Activated naive CD4-positive, alpha-beta T cell treated with anti-CD3 and anti-CD28 coated beads for 36 hours (primary cell): ENCODE measurements at regions not wholly inside any gene's neighbourhood (a gene's known extent, or its start where the extent isn't known, plus 50 kb on each side); places are given as distances from the start of the nearest gene placed in this dataset.

Experiments used
- CTCF ChIA-PET: fragments of 350-600 bp; sonication (Branson Sonifier 250); formaldehyde crosslinking; loops from one replicate; lab custom pipeline; 2021; ENCODE audit warnings: antibody characterized with exemption; lab: Charles Lee
- DNase-seq: peaks from one replicate; pipeline ENCODE4 v3.0.0-alpha.2; 2020
- H3K27ac Mint-ChIP-seq: one replicate; pipeline ENCODE4 v1.8.0; 2021; ENCODE audit warnings: mild to moderate bottlenecking, mixed read lengths
- H3K27me3 Mint-ChIP-seq: one replicate; pipeline ENCODE4 v1.8.0; 2021; ENCODE audit warnings: low read depth, mixed read lengths
- H3K36me3 Mint-ChIP-seq: one replicate; pipeline ENCODE4 v1.8.0; 2021; ENCODE audit warnings: low read depth, mixed read lengths
- H3K4me1 Mint-ChIP-seq: one replicate; pipeline ENCODE4 v1.8.0; 2021; ENCODE audit warnings: low read depth, mixed read lengths
- H3K4me3 Mint-ChIP-seq: one replicate; pipeline ENCODE4 v1.8.0; 2021; ENCODE audit warnings: mild to moderate bottlenecking, moderate library complexity, mixed read lengths
- H3K9me3 Mint-ChIP-seq: one replicate; pipeline ENCODE4 v1.8.0; 2021; ENCODE audit warnings: mixed read lengths
- intact Hi-C: fragments of 100-400 bp; cut with micrococcal nuclease; formaldehyde crosslinking; loops from one replicate; pipeline ENCODE4 v1.15.1; 2023

- peaks cover 17% of the 10 kb centered on the region for H3K9me3 Mint-ChIP-seq
- H3K27ac Mint-ChIP-seq, result no peak overlapping the region
- DNase-seq, result no peak
- intact Hi-C loops, result no loop called here
- no peaks in the 10 kb centered on the region for H3K4me1 Mint-ChIP-seq
- no peak overlapping the region for H3K4me3 Mint-ChIP-seq
- CTCF ChIA-PET, result no interaction called here
- H3K36me3 Mint-ChIP-seq, result peaks cover 5% of the 10 kb centered on the region
- H3K27me3 Mint-ChIP-seq, result no peaks in the 10 kb centered on the region
These were observed 306.7 kb upstream of the SLC24A2 start for GRCh38 chr9:20095430-20096092.

GRCh38 chr9:20092561-20092960 is 303.7 kb upstream of the SLC24A2 start:
- peaks cover 5% of the 10 kb centered on the region for H3K36me3 Mint-ChIP-seq
- CTCF ChIA-PET, result no interaction called here

GRCh38 chr9:20087481-20087880 is 298.6 kb upstream of the SLC24A2 start:
- H3K9me3 Mint-ChIP-seq, result peaks cover 8% of the 10 kb centered on the region
- intact Hi-C loops, result no loop called here
- no peak overlapping the region for H3K4me3 Mint-ChIP-seq
- H3K27me3 Mint-ChIP-seq, result no peaks in the 10 kb centered on the region
- no peak for DNase-seq
- CTCF ChIA-PET, result no interaction called here
- H3K27ac Mint-ChIP-seq, result no peak overlapping the region
- H3K4me1 Mint-ChIP-seq, result no peaks in the 10 kb centered on the region
- H3K36me3 Mint-ChIP-seq, result peaks cover 4% of the 10 kb centered on the region

More at GRCh38 chr9:20092561-20092960, 303.7 kb upstream of the SLC24A2 start:
- H3K4me1 Mint-ChIP-seq, result no peaks in the 10 kb centered on the region
- H3K27me3 Mint-ChIP-seq, result no peaks in the 10 kb centered on the region
- no peak for DNase-seq
- intact Hi-C loops, result no loop called here
- H3K4me3 Mint-ChIP-seq, result no peak overlapping the region
- peaks cover 17% of the 10 kb centered on the region for H3K9me3 Mint-ChIP-seq
- no peak overlapping the region for H3K27ac Mint-ChIP-seq

GRCh38 chr9:20085842-20086241 is 297.0 kb upstream of the SLC24A2 start:
- Mint-ChIP-seq H3K9me3 (peaks cover 2% of the 10 kb centered on the region), H3K27me3 (no peaks in the 10 kb centered on the region), H3K4me1 (no peaks in the 10 kb centered on the region), H3K36me3 (peaks cover under 1% of the 10 kb centered on the region), H3K27ac (no peak overlapping the region), H3K4me3 (no peak overlapping the region)
- DNase-seq, result no peak
- CTCF ChIA-PET, result no interaction called here
- intact Hi-C loops, result no loop called here

GRCh38 chr9:20084125-20084524 is 295.3 kb upstream of the SLC24A2 start:
- Mint-ChIP-seq H3K36me3 (no peaks in the 10 kb centered on the region), H3K27me3 (no peaks in the 10 kb centered on the region), H3K4me3 (no peak overlapping the region), H3K4me1 (no peaks in the 10 kb centered on the region), H3K9me3 (no peaks in the 10 kb centered on the region), H3K27ac (no peak overlapping the region)
- CTCF ChIA-PET, result no interaction called here
- intact Hi-C loops, result no loop called here
- DNase-seq, result no peak

GRCh38 chr9:20083390-20083789 is 294.6 kb upstream of the SLC24A2 start:
- Mint-ChIP-seq H3K36me3 (no peaks in the 10 kb centered on the region), H3K4me1 (no peaks in the 10 kb centered on the region), H3K27ac (no peak overlapping the region), H3K4me3 (no peak overlapping the region), H3K27me3 (no peaks in the 10 kb centered on the region), H3K9me3 (no peaks in the 10 kb centered on the region)
- intact Hi-C loops, result no loop called here
- DNase-seq, result no peak
- CTCF ChIA-PET, result no interaction called here

GRCh38 chr9:20082831-20083230 is 294.0 kb upstream of the SLC24A2 start:
- no peaks in the 10 kb centered on the region for H3K4me1 Mint-ChIP-seq
- H3K4me3 Mint-ChIP-seq, result no peak overlapping the region
- DNase-seq, result no peak
- intact Hi-C loops, result no loop called here
- H3K36me3 Mint-ChIP-seq, result no peaks in the 10 kb centered on the region
- CTCF ChIA-PET, result no interaction called here
- H3K9me3 Mint-ChIP-seq, result no peaks in the 10 kb centered on the region
- H3K27ac Mint-ChIP-seq, result no peak overlapping the region
- H3K27me3 Mint-ChIP-seq, result no peaks in the 10 kb centered on the region

- Mint-ChIP-seq H3K4me1 (no peaks in the 10 kb centered on the region), H3K4me3 (no peak overlapping the region), H3K9me3 (no peaks in the 10 kb centered on the region), H3K27ac (no peak overlapping the region), H3K36me3 (no peaks in the 10 kb centered on the region), H3K27me3 (no peaks in the 10 kb centered on the region)
- CTCF ChIA-PET, result no interaction called here
- no peak for DNase-seq
- intact Hi-C loops, result no loop called here
These were observed 293.6 kb upstream of the SLC24A2 start for GRCh38 chr9:20082406-20082805.

- H3K27me3 Mint-ChIP-seq, result no peaks in the 10 kb centered on the region
- no peaks in the 10 kb centered on the region for H3K9me3 Mint-ChIP-seq
- H3K4me3 Mint-ChIP-seq, result no peak overlapping the region
- intact Hi-C loops, result no loop called here
- H3K36me3 Mint-ChIP-seq, result no peaks in the 10 kb centered on the region
- H3K27ac Mint-ChIP-seq, result no peak overlapping the region
- CTCF ChIA-PET, result interaction anchor here (0.6 kb wide), 1 partner anchor 197 kb away, joined by 3 read pairs; no protein-coding TSS in a partner anchor
- no peak for DNase-seq
- no peaks in the 10 kb centered on the region for H3K4me1 Mint-ChIP-seq
These were observed 289.4 kb upstream of the SLC24A2 start for GRCh38 chr9:20078246-20078645.

GRCh38 chr9:20074291-20074690 is 285.5 kb upstream of the SLC24A2 start:
- no peak overlapping the region for H3K27ac Mint-ChIP-seq
- H3K4me3 Mint-ChIP-seq, result no peak overlapping the region
- DNase-seq, result no peak
- H3K36me3 Mint-ChIP-seq, result no peaks in the 10 kb centered on the region
- intact Hi-C loops, result no loop called here
- H3K4me1 Mint-ChIP-seq, result no peaks in the 10 kb centered on the region
- no peaks in the 10 kb centered on the region for H3K9me3 Mint-ChIP-seq
- H3K27me3 Mint-ChIP-seq, result no peaks in the 10 kb centered on the region
- CTCF ChIA-PET, result interaction anchor here (0.6 kb wide), 1 partner anchor 221 kb away, joined by 3 read pairs; no protein-coding TSS in a partner anchor

GRCh38 chr9:20070336-20070735 is 281.5 kb upstream of the SLC24A2 start:
- intact Hi-C loops, result no loop called here
- Mint-ChIP-seq H3K27ac (no peak overlapping the region), H3K27me3 (no peaks in the 10 kb centered on the region), H3K4me1 (peaks cover 12% of the 10 kb centered on the region), H3K4me3 (no peak overlapping the region), H3K9me3 (no peaks in the 10 kb centered on the region), H3K36me3 (no peaks in the 10 kb centered on the region)
- no peak for DNase-seq
- CTCF ChIA-PET, result no interaction called here

- Mint-ChIP-seq H3K9me3 (no peaks in the 10 kb centered on the region), H3K4me1 (peaks cover 18% of the 10 kb centered on the region), H3K36me3 (no peaks in the 10 kb centered on the region), H3K27me3 (no peaks in the 10 kb centered on the region), H3K27ac (no peak overlapping the region), H3K4me3 (no peak overlapping the region)
- CTCF ChIA-PET, result no interaction called here
- intact Hi-C loops, result no loop called here
- no peak for DNase-seq
These were observed 277.2 kb upstream of the SLC24A2 start for GRCh38 chr9:20065796-20066700.

- Mint-ChIP-seq H3K27ac (no peak overlapping the region), H3K4me1 (peaks cover 18% of the 10 kb centered on the region), H3K4me3 (no peak overlapping the region), H3K27me3 (no peaks in the 10 kb centered on the region), H3K36me3 (no peaks in the 10 kb centered on the region), H3K9me3 (no peaks in the 10 kb centered on the region)
- intact Hi-C loops, result no loop called here
- CTCF ChIA-PET, result no interaction called here
- DNase-seq, result no peak
These were observed 276.2 kb upstream of the SLC24A2 start for GRCh38 chr9:20065046-20065445.
